ENCODE measurements at regions not wholly inside any gene's neighbourhood (a gene's known extent, or its start where the extent isn't known, plus 50 kb on each side); places are given as distances from the start of the nearest gene placed in this dataset.
"Not testable (repeated sequence)": the region's sequence is repeated elsewhere in the genome, so short reads cannot be mapped to it uniquely, and the experiment has no call there.

- DNase-seq (ENCODE audit: low read depth in 2 of 2, low spot score in 1 of 2): no peak
Observed at GRCh38 chr6:100322886-100323285, 141.8 kb downstream of the SIM1 start.

- DNase-seq (ENCODE audit: low read depth in 2 of 2, low spot score in 1 of 2): no peak
Observed at GRCh38 chr6:100320686-100321085, 144.0 kb downstream of the SIM1 start.

- no peak for DNase-seq (ENCODE audit: low read depth in 2 of 2, low spot score in 1 of 2)
Observed at GRCh38 chr6:100317031-100317430, 147.7 kb downstream of the SIM1 start.

GRCh38 chr6:100314186-100314585 is 150.5 kb downstream of the SIM1 start:
- DNase-seq (ENCODE audit: low read depth in 2 of 2, low spot score in 1 of 2): no peak

- DNase-seq (ENCODE audit: low read depth in 2 of 2, low spot score in 1 of 2): no peak
Observed at GRCh38 chr6:100311707-100312251, 152.9 kb downstream of the SIM1 start.

GRCh38 chr6:100309174-100309573 is 155.5 kb downstream of the SIM1 start:
- DNase-seq (ENCODE audit: low read depth in 2 of 2, low spot score in 1 of 2): no peak

- DNase-seq (ENCODE audit: low read depth in 2 of 2, low spot score in 1 of 2): no peak
Observed at GRCh38 chr6:100307561-100307960, 157.2 kb downstream of the SIM1 start.

GRCh38 chr6:100305209-100305869 is 159.4 kb downstream of the SIM1 start:
- DNase-seq (ENCODE audit: low read depth in 2 of 2, low spot score in 1 of 2): no peak

- no peak for DNase-seq (ENCODE audit: low read depth in 2 of 2, low spot score in 1 of 2)
Observed at GRCh38 chr6:100304575-100304974, 160.1 kb downstream of the SIM1 start.

GRCh38 chr6:100301731-100302130 is 163.0 kb downstream of the SIM1 start:
- no peak for DNase-seq (ENCODE audit: low read depth in 2 of 2, low spot score in 1 of 2)

GRCh38 chr6:100300221-100300736 is 164.4 kb downstream of the SIM1 start:
- DNase-seq (ENCODE audit: low read depth in 2 of 2, low spot score in 1 of 2): no peak

GRCh38 chr6:100296810-100297544 is 167.7 kb downstream of the SIM1 start:
- DNase-seq (ENCODE audit: low read depth in 2 of 2, low spot score in 1 of 2): no peak

- DNase-seq (ENCODE audit: low read depth in 2 of 2, low spot score in 1 of 2): not testable (repeated sequence)
Observed at GRCh38 chr6:100295172-100295571, 169.5 kb downstream of the SIM1 start.

GRCh38 chr6:100289285-100289684 is 175.4 kb downstream of the SIM1 start:
- DNase-seq (ENCODE audit: low read depth in 2 of 2, low spot score in 1 of 2): no peak

GRCh38 chr6:100288311-100288710 is 176.4 kb downstream of the SIM1 start:
- no peak for DNase-seq (ENCODE audit: low read depth in 2 of 2, low spot score in 1 of 2)

GRCh38 chr6:100283285-100283684 is 181.4 kb downstream of the SIM1 start:
- no peak for DNase-seq (ENCODE audit: low read depth in 2 of 2, low spot score in 1 of 2)

- DNase-seq (ENCODE audit: low read depth in 2 of 2, low spot score in 1 of 2): no peak
Observed at GRCh38 chr6:100281471-100281901, 183.2 kb downstream of the SIM1 start.

GRCh38 chr6:100276311-100277057 is 188.2 kb downstream of the SIM1 start:
- no peak for DNase-seq (ENCODE audit: low read depth in 2 of 2, low spot score in 1 of 2)

- no peak for DNase-seq (ENCODE audit: low read depth in 2 of 2, low spot score in 1 of 2)
Observed at GRCh38 chr6:100274147-100274546, 190.6 kb downstream of the SIM1 start.

- DNase-seq (ENCODE audit: low read depth in 2 of 2, low spot score in 1 of 2): no peak
Observed at GRCh38 chr6:100271625-100272024, 193.1 kb downstream of the SIM1 start.

- no peak for DNase-seq (ENCODE audit: low read depth in 2 of 2, low spot score in 1 of 2)
Observed at GRCh38 chr6:100271202-100271601, 193.5 kb downstream of the SIM1 start.

Data from stimulated activated CD8-positive, alpha-beta memory T cell treated with anti-CD3 and anti-CD28 coated beads, Interleukin-4, amount 100 ng/mL, for 4 hours (primary cell).